Endothelial cell of umbilical vein (primary cell): ENCODE measurements at regions not wholly inside any gene's neighbourhood (a gene's known extent, or its start where the extent isn't known, plus 50 kb on each side); places are given as distances from the start of the nearest gene placed in this dataset.

Source experiments
- BruUV-seq: library from RNA; stranded (reverse); fragments of 400-500 nt; replicated peaks from 2 replicates; lab custom pipeline; 2021; lab: Mats Ljungman, UMichigan
- CTCF ChIA-PET: fragments of 300-600, 350-600 bp; sonication (Branson Sonifier 250); formaldehyde crosslinking; loops from one replicate; lab custom pipeline; 2021; ENCODE audit warnings: antibody characterized with exemption, inconsistent platforms; lab: Charles Lee
- POLR2A ChIA-PET: fragments of 300-600, 350-600 bp; sonication (Branson Sonifier 250); formaldehyde crosslinking; loops from one replicate; lab custom pipeline; 2021; ENCODE audit warnings: antibody characterized with exemption, inconsistent platforms; lab: Charles Lee
- DNase-seq: peaks from one replicate; pipeline ENCODE4 v3.0.0-alpha.2; 2011; ENCODE audit warnings: low read depth, low spot score
- FAIRE-seq: peaks from 2 replicates; lab custom pipeline; 2011; peaks lifted over from hg19 to GRCh38; lab: Jason Lieb, UNC
- H2AFZ ChIP-seq: 2 replicates; pipeline ENCODE4 v1.6.0; 2012; ENCODE audit warnings: low read depth, low read length, control low read depth, inconsistent platforms
- H3K27ac ChIP-seq: 2 replicates; pipeline ENCODE4 v1.5.1; 2011; ENCODE audit warnings: low read depth, mild to moderate bottlenecking, control low read depth, low read length, moderate library complexity; ENCODE audit not compliant: insufficient read depth
- H3K27me3 ChIP-seq, 2 experiments: 2 replicates each; pipeline versions ENCODE4 v1.6.0 to v1.6.1; 2011; ENCODE audit warnings: low read length in 2 of 2, mixed read lengths in 1 of 2; ENCODE audit not compliant: control insufficient read depth in 2 of 2, insufficient read depth in 2 of 2
- H3K36me3 ChIP-seq, 2 experiments: 2 replicates in 1 of 2; 3 replicates in 1 of 2; pipeline ENCODE4 v1.5.1; 2011; ENCODE audit warnings: low read length in 2 of 2, mild to moderate bottlenecking in 1 of 2, moderate library complexity in 1 of 2; ENCODE audit not compliant: control insufficient read depth in 2 of 2, insufficient read depth in 2 of 2; ENCODE audit errors: extremely low read depth in 1 of 2
- H3K4me1 ChIP-seq: 3 replicates; pipeline ENCODE4 v1.5.1; 2011; ENCODE audit warnings: mild to moderate bottlenecking, low read length; ENCODE audit not compliant: control insufficient read depth, insufficient read depth; ENCODE audit errors: extremely low read depth
- H3K4me2 ChIP-seq: 2 replicates; pipeline ENCODE4 v1.6.1; 2011; ENCODE audit warnings: low read length, control low read depth, mixed read lengths; ENCODE audit not compliant: insufficient read depth
- H3K4me3 ChIP-seq, 3 experiments: fragments of 200-600 bp in 1 of 3; sonication (generic), shearing (Covaris generic) in 1 of 3; replicated peaks in 1 of 3; 2 replicates each; pipeline ENCODE4 v1.5.1; 2011 to 2016; ENCODE audit warnings: control low read depth in 3 of 3, low read length in 3 of 3, mild to moderate bottlenecking in 2 of 3, inconsistent platforms in 1 of 3, low read depth in 1 of 3, moderate library complexity in 1 of 3; ENCODE audit not compliant: insufficient read depth in 1 of 3
- H3K79me2 ChIP-seq: 2 replicates; pipeline ENCODE4 v1.6.0; 2012; ENCODE audit warnings: low read length, inconsistent platforms; ENCODE audit not compliant: control insufficient read depth, insufficient read depth
- H3K9ac ChIP-seq: replicated peaks from 2 replicates; pipeline ENCODE3; 2011; ENCODE audit warnings: low read length, control low read depth; ENCODE audit not compliant: insufficient read depth; ENCODE audit errors: extremely low read depth
- H3K9me1 ChIP-seq: replicated peaks from 3 replicates; pipeline ENCODE4 v1.6.0; 2011; ENCODE audit warnings: mild to moderate bottlenecking, low read length; ENCODE audit not compliant: control insufficient read depth, insufficient read depth; ENCODE audit errors: extremely low read depth
- H3K9me3 ChIP-seq: replicated peaks from 2 replicates; pipeline ENCODE4 v1.5.1; 2012; ENCODE audit warnings: low read length, inconsistent platforms; ENCODE audit not compliant: control insufficient read depth, insufficient read depth
- H4K20me1 ChIP-seq: replicated peaks from 2 replicates; pipeline ENCODE3; 2011; ENCODE audit warnings: mild to moderate bottlenecking, low read length; ENCODE audit not compliant: control insufficient read depth, insufficient read depth; ENCODE audit errors: extremely low read depth
- EZH2 ChIP-seq: IDR thresholded peaks from 2 replicates; pipeline ENCODE4 v1.6.1; 2012; ENCODE audit warnings: borderline replicate concordance, low read depth, mild to moderate bottlenecking, moderate library complexity, low read length, inconsistent platforms; ENCODE audit not compliant: severe bottlenecking
- FOS ChIP-seq: IDR thresholded peaks from 2 replicates; pipeline ENCODE4 v1.6.1; 2011; ENCODE audit warnings: mild to moderate bottlenecking, low read length, moderate library complexity, borderline replicate concordance; ENCODE audit not compliant: insufficient read depth
- GATA2 ChIP-seq: IDR thresholded peaks from 2 replicates; pipeline ENCODE4 v1.7.0; 2011; ENCODE audit warnings: low read depth, mild to moderate bottlenecking, moderate library complexity, mixed read lengths, low read length; ENCODE audit not compliant: insufficient read length, insufficient read depth
- JUN ChIP-seq: IDR thresholded peaks from 2 replicates; pipeline ENCODE4 v1.6.1; 2011; ENCODE audit warnings: borderline replicate concordance, low read depth; ENCODE audit not compliant: insufficient read length, insufficient read depth
- MYC ChIP-seq: IDR thresholded peaks from one replicate; pipeline ENCODE4 v1.6.1; 2011; ENCODE audit warnings: mild to moderate bottlenecking, low read depth, low read length
- POLR2A ChIP-seq: IDR thresholded peaks from 2 replicates; pipeline ENCODE4 v1.6.1; 2012; ENCODE audit warnings: low read depth, mild to moderate bottlenecking, control low read depth, low read length
- POLR2AphosphoS5 ChIP-seq: IDR thresholded peaks from 2 replicates; pipeline ENCODE4 v1.6.1; 2012; ENCODE audit warnings: low read depth, mild to moderate bottlenecking, control low read depth, low read length, moderate library complexity; ENCODE audit not compliant: insufficient read depth
- dilution Hi-C: fragments of 300-500 bp; cut with MboI; formaldehyde crosslinking; loops from one replicate; pipeline ENCODE4 v1.15.0; 2019; ENCODE audit warnings: low sequenced_read_pairs; ENCODE audit not compliant: extremely low pct_ligation_motif_present
- intact Hi-C: fragments of 100-400 bp; cut with micrococcal nuclease; formaldehyde crosslinking; loops from one replicate; pipeline ENCODE4 v1.10.0; 2022
- TF ChIP-seq, protein P1 (sequence below), 2 donors: IDR thresholded peaks; 1 replicate in 1 of 2; 2 replicates in 1 of 2; pipeline ENCODE4 v1.5.1; 2011; ENCODE audit warnings: low read length in 2 of 2, mild to moderate bottlenecking in 2 of 2, moderate library complexity in 2 of 2, control low read depth in 1 of 2, inconsistent platforms in 1 of 2, low read depth in 1 of 2; ENCODE audit not compliant: insufficient read depth in 1 of 2; ENCODE audit errors: extremely low read depth in 1 of 2
- TF ChIP-seq, protein P2 (sequence below): IDR thresholded peaks from 2 replicates; pipeline ENCODE4 v1.6.1; 2011; ENCODE audit not compliant: insufficient read depth, insufficient read length

GRCh38 chr2:45177870-45178269 is 168.6 kb upstream of the SIX2 start:
- POLR2A ChIA-PET = no interaction called here
- DNase-seq (no peak), FAIRE-seq (no peak)

More at GRCh38 chr2:45177870-45178269, 168.6 kb upstream of the SIX2 start:
- Histone ChIP-seq H3K79me2 (no peaks in the 10 kb centered on the region), H3K9me1 (no peaks in the 10 kb centered on the region), H3K4me2 (no peak overlapping the region), H3K27ac (no peak overlapping the region), H3K9ac (no peak overlapping the region), H3K27me3 (no peaks in the 10 kb centered on the region), H3K36me3 (no peaks in the 10 kb centered on the region), H3K9me3 (no peaks in the 10 kb centered on the region), H4K20me1 (no peaks in the 10 kb centered on the region), H3K4me1 (no peaks in the 10 kb centered on the region), H2AFZ (no peak overlapping the region), H3K4me3 (no peak overlapping the region)
- no TSS peak for BruUV-seq
- intact Hi-C loops = no loop called here
- dilution Hi-C loops = no loop called here
- no peak for TF ChIP-seq JUN
- no peak for TF ChIP-seq POLR2A
- TF ChIP-seq, protein P1, sequence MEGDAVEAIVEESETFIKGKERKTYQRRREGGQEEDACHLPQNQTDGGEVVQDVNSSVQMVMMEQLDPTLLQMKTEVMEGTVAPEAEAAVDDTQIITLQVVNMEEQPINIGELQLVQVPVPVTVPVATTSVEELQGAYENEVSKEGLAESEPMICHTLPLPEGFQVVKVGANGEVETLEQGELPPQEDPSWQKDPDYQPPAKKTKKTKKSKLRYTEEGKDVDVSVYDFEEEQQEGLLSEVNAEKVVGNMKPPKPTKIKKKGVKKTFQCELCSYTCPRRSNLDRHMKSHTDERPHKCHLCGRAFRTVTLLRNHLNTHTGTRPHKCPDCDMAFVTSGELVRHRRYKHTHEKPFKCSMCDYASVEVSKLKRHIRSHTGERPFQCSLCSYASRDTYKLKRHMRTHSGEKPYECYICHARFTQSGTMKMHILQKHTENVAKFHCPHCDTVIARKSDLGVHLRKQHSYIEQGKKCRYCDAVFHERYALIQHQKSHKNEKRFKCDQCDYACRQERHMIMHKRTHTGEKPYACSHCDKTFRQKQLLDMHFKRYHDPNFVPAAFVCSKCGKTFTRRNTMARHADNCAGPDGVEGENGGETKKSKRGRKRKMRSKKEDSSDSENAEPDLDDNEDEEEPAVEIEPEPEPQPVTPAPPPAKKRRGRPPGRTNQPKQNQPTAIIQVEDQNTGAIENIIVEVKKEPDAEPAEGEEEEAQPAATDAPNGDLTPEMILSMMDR (IDR thresholded peaks at IDR 0.05; ENCODE audit: extremely low read depth in 1 of 2, insufficient read depth in 1 of 2, low read depth in 1 of 2, low read length in 2 of 2) = no peak
- TF ChIP-seq, protein P2, sequence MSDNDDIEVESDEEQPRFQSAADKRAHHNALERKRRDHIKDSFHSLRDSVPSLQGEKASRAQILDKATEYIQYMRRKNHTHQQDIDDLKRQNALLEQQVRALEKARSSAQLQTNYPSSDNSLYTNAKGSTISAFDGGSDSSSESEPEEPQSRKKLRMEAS = no peak
- TF ChIP-seq FOS = no peak
- TF ChIP-seq GATA2 = no peak
- TF ChIP-seq EZH2 = no peak
- TF ChIP-seq POLR2AphosphoS5 = no peak
- no peak for TF ChIP-seq MYC
- CTCF ChIA-PET = interaction anchor here (1.1 kb wide), 1 partner anchor 197 kb away, joined by 3 read pairs; no protein-coding TSS in a partner anchor
